Adrenal gland (tissue), 5 donors: ENCODE measurements at regions not wholly inside any gene's neighbourhood (a gene's known extent, or its start where the extent isn't known, plus 50 kb on each side); places are given as distances from the start of the nearest gene placed in this dataset.

Experiments
- POLR2A ChIP-seq, 2 donors: fragments of 450-650 bp; IDR thresholded peaks; one replicate each; pipeline ENCODE4 v1.6.1; 2017; ENCODE audit warnings: antibody characterized with exemption in 2 of 2, mild to moderate bottlenecking in 2 of 2, moderate library complexity in 1 of 2
- TF ChIP-seq, protein P1 (sequence below), 6 experiments: fragments of 450-650 bp in 4 of 6; fragments of 200-600 bp in 2 of 6; sonication (generic) in 1 of 6; IDR thresholded peaks; 1 replicate in 5 of 6; 2 replicates in 1 of 6; pipeline versions ENCODE4 v1.5.1 to v1.8.0; 2016 to 2021; ENCODE audit warnings: antibody characterized with exemption in 6 of 6, mild to moderate bottlenecking in 2 of 6, moderate library complexity in 1 of 6
- donor health status: DM: no; HTN: no; CAD: no.

DNA sequence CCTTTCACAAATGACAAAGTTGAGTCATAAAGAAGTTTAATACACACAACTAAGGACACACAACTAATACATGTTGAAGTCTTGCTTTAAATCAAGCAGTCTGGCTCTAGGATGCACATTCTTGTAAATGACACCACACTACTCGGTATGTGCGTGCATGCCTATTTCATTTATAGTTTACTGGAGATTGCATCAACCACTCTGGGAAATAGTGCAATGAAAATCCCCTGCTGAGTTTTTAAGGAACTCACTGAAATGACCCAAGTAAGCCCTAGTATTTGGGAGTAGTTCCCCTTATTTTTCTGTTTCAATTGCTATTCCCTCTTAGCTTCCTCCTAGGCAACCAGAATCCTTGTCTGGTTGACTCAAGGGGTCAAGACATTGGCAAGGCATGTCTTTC is 160.2 kb upstream of the LARGE1 start:
- TF ChIP-seq, protein P1, sequence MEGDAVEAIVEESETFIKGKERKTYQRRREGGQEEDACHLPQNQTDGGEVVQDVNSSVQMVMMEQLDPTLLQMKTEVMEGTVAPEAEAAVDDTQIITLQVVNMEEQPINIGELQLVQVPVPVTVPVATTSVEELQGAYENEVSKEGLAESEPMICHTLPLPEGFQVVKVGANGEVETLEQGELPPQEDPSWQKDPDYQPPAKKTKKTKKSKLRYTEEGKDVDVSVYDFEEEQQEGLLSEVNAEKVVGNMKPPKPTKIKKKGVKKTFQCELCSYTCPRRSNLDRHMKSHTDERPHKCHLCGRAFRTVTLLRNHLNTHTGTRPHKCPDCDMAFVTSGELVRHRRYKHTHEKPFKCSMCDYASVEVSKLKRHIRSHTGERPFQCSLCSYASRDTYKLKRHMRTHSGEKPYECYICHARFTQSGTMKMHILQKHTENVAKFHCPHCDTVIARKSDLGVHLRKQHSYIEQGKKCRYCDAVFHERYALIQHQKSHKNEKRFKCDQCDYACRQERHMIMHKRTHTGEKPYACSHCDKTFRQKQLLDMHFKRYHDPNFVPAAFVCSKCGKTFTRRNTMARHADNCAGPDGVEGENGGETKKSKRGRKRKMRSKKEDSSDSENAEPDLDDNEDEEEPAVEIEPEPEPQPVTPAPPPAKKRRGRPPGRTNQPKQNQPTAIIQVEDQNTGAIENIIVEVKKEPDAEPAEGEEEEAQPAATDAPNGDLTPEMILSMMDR (IDR thresholded peaks at IDR 0.05) = no peak
- no peak for TF ChIP-seq POLR2A (IDR thresholded peaks at IDR 0.05)
